ENCODE measurements at regions not wholly inside any gene's neighbourhood (a gene's known extent, or its start where the extent isn't known, plus 50 kb on each side); places are given as distances from the start of the nearest gene placed in this dataset.

DNA sequence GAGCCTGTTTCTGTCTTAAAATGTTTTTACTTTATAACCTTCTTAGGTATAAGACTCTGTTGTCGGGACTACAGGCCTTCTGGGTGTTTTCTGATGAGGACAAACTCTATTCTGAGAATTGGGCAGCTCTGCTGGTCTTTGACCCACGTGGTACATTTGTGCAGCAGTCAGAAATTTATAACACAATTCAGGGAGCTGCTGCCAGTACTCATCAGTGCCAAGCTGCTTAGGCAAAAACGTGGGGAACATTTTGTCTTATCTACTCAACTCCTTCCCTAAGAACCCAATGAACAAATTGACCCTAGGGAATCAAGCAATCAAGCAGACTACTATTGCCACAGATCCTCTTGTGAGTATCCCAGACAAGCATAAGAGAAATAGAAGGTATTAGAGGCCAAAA is 180.7 kb upstream of the PDZRN3 start:
- no peak overlapping the region for H3K4me3 ChIP-seq (ENCODE audit: low read depth, low read length)
- TF ChIP-seq, protein P1, sequence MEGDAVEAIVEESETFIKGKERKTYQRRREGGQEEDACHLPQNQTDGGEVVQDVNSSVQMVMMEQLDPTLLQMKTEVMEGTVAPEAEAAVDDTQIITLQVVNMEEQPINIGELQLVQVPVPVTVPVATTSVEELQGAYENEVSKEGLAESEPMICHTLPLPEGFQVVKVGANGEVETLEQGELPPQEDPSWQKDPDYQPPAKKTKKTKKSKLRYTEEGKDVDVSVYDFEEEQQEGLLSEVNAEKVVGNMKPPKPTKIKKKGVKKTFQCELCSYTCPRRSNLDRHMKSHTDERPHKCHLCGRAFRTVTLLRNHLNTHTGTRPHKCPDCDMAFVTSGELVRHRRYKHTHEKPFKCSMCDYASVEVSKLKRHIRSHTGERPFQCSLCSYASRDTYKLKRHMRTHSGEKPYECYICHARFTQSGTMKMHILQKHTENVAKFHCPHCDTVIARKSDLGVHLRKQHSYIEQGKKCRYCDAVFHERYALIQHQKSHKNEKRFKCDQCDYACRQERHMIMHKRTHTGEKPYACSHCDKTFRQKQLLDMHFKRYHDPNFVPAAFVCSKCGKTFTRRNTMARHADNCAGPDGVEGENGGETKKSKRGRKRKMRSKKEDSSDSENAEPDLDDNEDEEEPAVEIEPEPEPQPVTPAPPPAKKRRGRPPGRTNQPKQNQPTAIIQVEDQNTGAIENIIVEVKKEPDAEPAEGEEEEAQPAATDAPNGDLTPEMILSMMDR (IDR thresholded peaks at IDR 0.05; ENCODE audit: low read depth, low read length), result no peak
- DNase-seq (ENCODE audit: low read depth), result no peak

DNA sequence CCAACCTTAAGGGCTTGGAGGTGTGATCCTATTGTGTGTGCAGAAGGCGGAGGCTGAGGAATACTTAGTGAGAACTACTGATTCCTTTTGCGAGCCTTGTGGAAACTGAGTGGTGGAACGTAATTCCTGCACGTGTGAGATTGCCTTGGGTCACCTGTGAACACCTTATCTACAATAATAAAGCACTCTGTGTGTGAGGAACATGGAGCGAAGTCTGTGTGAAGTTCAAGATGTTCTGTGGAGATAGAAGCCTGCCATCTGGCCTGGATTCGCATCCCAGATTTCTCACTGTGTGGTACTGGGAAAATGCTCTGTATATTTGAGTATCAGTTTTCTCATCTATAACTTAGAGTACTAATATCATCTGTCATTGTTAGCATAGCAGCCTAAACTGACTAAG is 179.5 kb upstream of the PDZRN3 start:
- no peak overlapping the region for H3K4me3 ChIP-seq (ENCODE audit: low read depth, low read length)
- no peak for DNase-seq (ENCODE audit: low read depth)
- TF ChIP-seq MAX (IDR thresholded peaks at IDR 0.05; ENCODE audit: low read depth, low read length) (no peak), MYC (IDR thresholded peaks at IDR 0.05; ENCODE audit: low read depth, low read length) (no peak), POLR2A (IDR thresholded peaks at IDR 0.05; ENCODE audit: extremely low read depth, insufficient read length) (no peak)
- TF ChIP-seq, protein P1 (IDR thresholded peaks at IDR 0.05; ENCODE audit: low read depth, low read length), result no peak

- TF ChIP-seq MAX (IDR thresholded peaks at IDR 0.05; ENCODE audit: low read depth, low read length), result no peak
- TF ChIP-seq, protein P1 (IDR thresholded peaks at IDR 0.05; ENCODE audit: low read depth, low read length), result no peak
- TF ChIP-seq POLR2A (IDR thresholded peaks at IDR 0.05; ENCODE audit: extremely low read depth, insufficient read length), result no peak
- TF ChIP-seq MYC (IDR thresholded peaks at IDR 0.05; ENCODE audit: low read depth, low read length), result no peak
- H3K4me3 ChIP-seq (ENCODE audit: low read depth, low read length), result no peak overlapping the region
- DNase-seq (ENCODE audit: low read depth), result no peak
These were observed 176.7 kb upstream of the PDZRN3 start for GRCh38 chr3:73801444-73801843.

- TF ChIP-seq MYC (IDR thresholded peaks at IDR 0.05; ENCODE audit: low read depth, low read length), result no peak
- no peak for TF ChIP-seq MAX (IDR thresholded peaks at IDR 0.05; ENCODE audit: low read depth, low read length)
- TF ChIP-seq, protein P1 (IDR thresholded peaks at IDR 0.05; ENCODE audit: low read depth, low read length), result no peak
- TF ChIP-seq POLR2A (IDR thresholded peaks at IDR 0.05; ENCODE audit: extremely low read depth, insufficient read length), result no peak
- no peak for DNase-seq (ENCODE audit: low read depth)
- no peak overlapping the region for H3K4me3 ChIP-seq (ENCODE audit: low read depth, low read length)
These were observed 172.6 kb upstream of the PDZRN3 start for GRCh38 chr3:73797311-73797710.

GRCh38 chr3:73796382-73796781 is 171.6 kb upstream of the PDZRN3 start:
- no peak overlapping the region for H3K4me3 ChIP-seq (ENCODE audit: low read depth, low read length)
- no peak for DNase-seq (ENCODE audit: low read depth)
- TF ChIP-seq POLR2A (IDR thresholded peaks at IDR 0.05; ENCODE audit: extremely low read depth, insufficient read length) (no peak), MYC (IDR thresholded peaks at IDR 0.05; ENCODE audit: low read depth, low read length) (no peak), MAX (IDR thresholded peaks at IDR 0.05; ENCODE audit: low read depth, low read length) (no peak)
- TF ChIP-seq, protein P1 (IDR thresholded peaks at IDR 0.05; ENCODE audit: low read depth, low read length), result no peak

DNA sequence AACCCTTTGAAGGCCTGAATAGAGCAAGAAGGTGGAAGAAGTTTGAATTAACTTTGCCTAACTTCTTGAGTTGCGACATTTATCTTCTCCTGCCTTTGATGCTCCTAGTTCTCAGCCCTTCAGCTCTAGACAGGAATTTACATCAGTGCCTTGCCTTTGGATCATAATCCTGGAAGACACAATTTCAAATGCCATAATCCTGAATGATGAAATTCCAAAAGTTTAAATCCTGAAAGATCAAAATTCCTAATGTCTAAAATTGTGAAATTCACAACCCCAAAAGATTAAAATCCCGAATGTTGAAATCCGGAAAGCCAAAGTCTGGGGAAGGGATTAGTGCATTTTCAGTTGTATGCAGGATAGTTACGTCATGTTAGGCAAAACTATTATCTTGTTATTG is 166.6 kb upstream of the PDZRN3 start:
- no peak overlapping the region for H3K4me3 ChIP-seq (ENCODE audit: low read depth, low read length)
- TF ChIP-seq POLR2A (IDR thresholded peaks at IDR 0.05; ENCODE audit: extremely low read depth, insufficient read length), result no peak
- no peak for DNase-seq (ENCODE audit: low read depth)
